Stimulated activated naive CD8-positive, alpha-beta T cell treated with anti-CD3 and anti-CD28 coated beads, Interleukin-15, Interleukin-2, amounts not matched to agents 100 ng/mL and 50 ng/mL, for 24 hours (primary cell): ENCODE measurements at regions not wholly inside any gene's neighbourhood (a gene's known extent, or its start where the extent isn't known, plus 50 kb on each side); places are given as distances from the start of the nearest gene placed in this dataset.

Experiments used
- H3K27ac Mint-ChIP-seq: one replicate; pipeline ENCODE4 v1.8.0; 2021; ENCODE audit warnings: mild to moderate bottlenecking, mixed read lengths
- H3K27me3 Mint-ChIP-seq: one replicate; pipeline ENCODE4 v1.8.0; 2021; ENCODE audit warnings: mixed read lengths
- H3K36me3 Mint-ChIP-seq: one replicate; pipeline ENCODE4 v1.8.0; 2021; ENCODE audit warnings: low read depth, mixed read lengths
- H3K4me1 Mint-ChIP-seq: one replicate; pipeline ENCODE4 v1.8.0; 2021; ENCODE audit warnings: low read depth, mixed read lengths
- H3K4me3 Mint-ChIP-seq: one replicate; pipeline ENCODE4 v1.8.0; 2021; ENCODE audit warnings: mild to moderate bottlenecking, mixed read lengths
- H3K9me3 Mint-ChIP-seq: one replicate; pipeline ENCODE4 v1.8.0; 2021; ENCODE audit warnings: mixed read lengths

DNA sequence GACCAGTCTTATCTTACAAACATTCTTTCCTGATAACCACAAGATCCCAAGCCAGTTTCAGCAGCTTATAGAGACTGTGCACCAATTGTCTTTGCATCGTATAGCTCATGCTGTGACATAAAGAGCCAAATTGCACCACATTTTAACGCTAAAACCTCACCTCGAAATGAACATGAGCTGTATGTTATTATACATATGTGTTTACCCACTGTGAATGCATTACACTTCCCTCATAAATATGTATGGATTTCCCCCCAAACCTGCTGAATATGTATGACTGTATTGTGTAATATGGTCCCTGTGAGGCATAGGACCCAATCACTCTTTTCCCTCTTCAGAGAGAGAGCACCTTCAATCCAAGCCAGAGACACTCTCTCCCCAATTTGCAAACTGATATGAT, 692.4 kb downstream of the NLGN4X start:
- no peak overlapping the region for H3K4me3 Mint-ChIP-seq

DNA sequence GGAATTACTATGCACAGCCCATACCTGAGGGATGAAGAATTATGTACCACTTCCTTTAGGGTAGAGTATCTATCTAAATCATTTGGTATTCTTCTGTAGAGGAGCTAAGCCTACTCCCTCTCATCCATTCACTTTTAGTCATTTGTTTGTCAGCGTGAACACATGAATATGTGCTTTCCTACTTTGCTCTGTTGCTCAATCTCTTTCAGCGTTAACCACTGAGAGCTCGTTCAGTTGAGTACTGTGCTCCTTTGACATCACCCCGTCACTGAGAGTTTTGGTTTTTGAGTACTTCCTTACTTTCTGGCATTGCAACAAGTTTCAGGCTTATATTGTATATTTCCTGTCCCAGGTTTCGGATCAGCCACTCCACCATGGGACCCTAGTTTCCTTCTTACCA, 700.6 kb downstream of the NLGN4X start:
- Mint-ChIP-seq H3K27ac (no peak overlapping the region), H3K27me3 (no peaks in the 10 kb centered on the region), H3K9me3 (peaks cover 12% of the 10 kb centered on the region), H3K4me1 (no peaks in the 10 kb centered on the region), H3K36me3 (no peaks in the 10 kb centered on the region), H3K4me3 (no peak overlapping the region)

More for the DNA sequence above, 692.4 kb downstream of the NLGN4X start:
- H3K27me3 Mint-ChIP-seq = no peaks in the 10 kb centered on the region
- H3K36me3 Mint-ChIP-seq = no peaks in the 10 kb centered on the region
- H3K4me1 Mint-ChIP-seq = no peaks in the 10 kb centered on the region
- H3K9me3 Mint-ChIP-seq = no peaks in the 10 kb centered on the region
- H3K27ac Mint-ChIP-seq = no peak overlapping the region

DNA sequence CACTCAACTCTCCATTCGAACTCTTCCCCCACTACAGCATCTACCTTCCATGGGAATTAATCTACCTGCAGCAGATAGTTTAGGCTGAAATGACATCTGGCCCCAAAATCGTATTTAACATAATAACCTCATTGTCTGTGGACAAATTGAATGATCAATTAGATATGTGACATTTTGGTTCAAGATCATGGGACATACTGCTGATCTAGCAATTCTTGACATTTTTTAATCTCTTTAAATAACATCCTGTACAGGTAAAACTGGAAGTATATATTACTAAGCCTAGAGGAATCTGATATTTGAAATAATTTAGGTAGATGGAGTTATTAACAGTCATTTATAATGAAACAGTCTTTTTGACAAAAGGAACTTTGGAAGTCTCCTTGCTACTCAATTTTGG, 702.5 kb downstream of the NLGN4X start:
- Mint-ChIP-seq H3K4me3 (no peak overlapping the region), H3K36me3 (no peaks in the 10 kb centered on the region), H3K27me3 (no peaks in the 10 kb centered on the region), H3K9me3 (peaks cover 12% of the 10 kb centered on the region), H3K4me1 (no peaks in the 10 kb centered on the region), H3K27ac (no peak overlapping the region)

DNA sequence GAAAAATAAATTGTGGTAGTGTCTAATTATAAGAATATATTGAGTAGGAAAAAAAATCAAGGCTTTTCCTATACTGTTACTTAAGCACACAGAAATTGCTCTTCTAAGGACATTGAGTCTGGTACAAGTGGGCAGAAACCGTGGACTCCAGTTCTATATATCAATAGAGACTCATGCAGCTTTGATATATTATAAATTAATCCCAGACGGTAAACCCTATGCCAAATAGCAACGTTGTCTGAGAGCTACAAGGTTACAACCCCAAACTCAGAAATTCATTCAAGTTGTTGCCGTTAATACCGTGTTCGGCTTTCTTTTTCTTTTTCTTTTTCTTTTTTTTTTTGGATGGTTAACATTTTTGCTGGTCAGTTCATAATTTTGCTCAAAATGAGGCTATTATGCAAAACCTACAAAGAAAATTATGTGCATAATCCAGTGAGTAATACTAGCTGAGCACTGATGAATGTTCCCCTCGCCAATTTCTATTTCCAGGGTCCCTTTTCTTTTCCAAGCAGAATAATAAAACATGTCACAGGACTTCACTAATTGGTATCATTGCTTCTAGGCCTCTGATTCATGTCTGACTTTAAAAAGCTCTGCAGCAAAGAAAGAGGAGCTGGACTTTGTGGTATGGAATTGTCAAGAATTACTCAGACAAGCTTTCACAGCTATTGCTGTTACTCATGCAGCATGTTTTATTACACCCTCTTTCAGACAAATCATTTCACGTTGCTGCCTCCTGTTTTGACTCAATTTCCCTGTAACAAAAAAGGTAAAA, 737.7 kb downstream of the NLGN4X start:
- H3K36me3 Mint-ChIP-seq = no peaks in the 10 kb centered on the region
- H3K9me3 Mint-ChIP-seq = peaks cover 5% of the 10 kb centered on the region
- H3K27me3 Mint-ChIP-seq = no peaks in the 10 kb centered on the region
- H3K27ac Mint-ChIP-seq = no peak overlapping the region
- no peaks in the 10 kb centered on the region for H3K4me1 Mint-ChIP-seq
- no peak overlapping the region for H3K4me3 Mint-ChIP-seq

DNA sequence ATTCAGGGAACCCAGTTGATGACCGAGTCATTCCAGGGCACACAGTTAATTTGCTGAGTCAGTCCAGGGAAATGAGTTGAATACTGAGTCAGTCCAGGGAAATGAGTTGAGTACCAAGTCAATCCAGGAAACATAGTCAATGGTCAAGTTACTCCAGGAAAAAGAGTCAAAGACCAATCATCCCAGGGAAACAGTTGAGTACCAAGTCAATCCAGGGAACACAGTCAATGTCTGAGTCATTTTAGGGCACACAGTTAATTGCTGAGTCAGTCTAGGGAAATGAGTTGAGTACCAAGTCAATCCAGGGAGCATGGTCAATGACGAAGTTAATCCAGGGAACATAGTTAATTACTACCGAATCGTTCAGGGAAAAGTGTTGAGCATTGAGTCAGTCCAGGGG, 754.4 kb downstream of the NLGN4X start:
- Mint-ChIP-seq H3K27ac (no peak overlapping the region), H3K4me1 (no peaks in the 10 kb centered on the region)

DNA sequence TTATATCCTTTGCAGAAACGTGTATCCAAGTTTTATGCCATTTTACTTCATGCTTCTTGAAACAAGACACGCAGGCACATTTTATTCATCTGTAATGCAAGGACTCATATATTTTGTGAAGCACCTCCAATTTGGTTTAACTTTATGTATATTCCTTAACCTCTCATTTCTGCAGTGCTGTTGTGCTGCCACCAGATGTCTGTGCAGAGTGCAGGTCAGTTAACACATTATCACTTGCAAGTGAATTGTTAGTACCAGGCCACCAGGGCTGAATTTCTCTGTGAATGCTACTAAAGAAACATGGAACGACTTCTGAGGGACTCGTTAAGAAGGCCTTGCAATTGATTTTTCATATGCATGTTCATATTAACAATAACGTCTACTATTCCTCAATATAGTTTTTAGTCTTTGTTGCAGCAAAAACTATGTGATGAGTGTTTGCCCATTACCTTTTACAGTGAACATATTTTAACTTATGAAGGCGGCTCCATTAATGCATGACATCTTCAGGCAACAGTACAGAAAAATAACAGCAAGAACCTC, 770.3 kb downstream of the NLGN4X start:
- H3K27ac Mint-ChIP-seq = no peak overlapping the region
- H3K36me3 Mint-ChIP-seq = no peaks in the 10 kb centered on the region
- H3K9me3 Mint-ChIP-seq = no peaks in the 10 kb centered on the region
- H3K27me3 Mint-ChIP-seq = no peaks in the 10 kb centered on the region
- H3K4me3 Mint-ChIP-seq = no peak overlapping the region
- H3K4me1 Mint-ChIP-seq = no peaks in the 10 kb centered on the region

More for the DNA sequence above, 754.4 kb downstream of the NLGN4X start:
- Mint-ChIP-seq H3K36me3 (no peaks in the 10 kb centered on the region), H3K27me3 (no peaks in the 10 kb centered on the region), H3K9me3 (no peaks in the 10 kb centered on the region), H3K4me3 (no peak overlapping the region)

DNA sequence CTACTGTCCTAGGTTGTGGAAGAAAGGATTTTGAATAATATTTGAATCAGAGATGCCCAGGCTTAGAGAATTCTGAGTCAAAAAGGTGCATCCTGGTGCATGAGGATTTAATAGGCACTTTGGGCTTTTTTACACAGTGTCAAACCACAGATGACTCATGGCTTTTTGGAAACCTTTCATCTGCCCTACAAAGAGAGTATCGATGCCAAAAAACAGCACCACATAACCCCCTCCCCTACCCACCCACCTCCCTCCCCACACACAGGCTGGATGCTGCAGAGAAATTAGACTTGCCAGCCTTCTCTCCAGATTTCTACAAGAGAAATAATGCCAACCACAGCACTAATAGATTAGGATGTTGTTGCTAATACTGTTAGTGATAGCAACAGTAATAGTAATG, 779.3 kb downstream of the NLGN4X start:
- Mint-ChIP-seq H3K9me3 (no peaks in the 10 kb centered on the region), H3K36me3 (no peaks in the 10 kb centered on the region), H3K27me3 (no peaks in the 10 kb centered on the region), H3K4me1 (no peaks in the 10 kb centered on the region), H3K27ac (no peak overlapping the region), H3K4me3 (no peak overlapping the region)

DNA sequence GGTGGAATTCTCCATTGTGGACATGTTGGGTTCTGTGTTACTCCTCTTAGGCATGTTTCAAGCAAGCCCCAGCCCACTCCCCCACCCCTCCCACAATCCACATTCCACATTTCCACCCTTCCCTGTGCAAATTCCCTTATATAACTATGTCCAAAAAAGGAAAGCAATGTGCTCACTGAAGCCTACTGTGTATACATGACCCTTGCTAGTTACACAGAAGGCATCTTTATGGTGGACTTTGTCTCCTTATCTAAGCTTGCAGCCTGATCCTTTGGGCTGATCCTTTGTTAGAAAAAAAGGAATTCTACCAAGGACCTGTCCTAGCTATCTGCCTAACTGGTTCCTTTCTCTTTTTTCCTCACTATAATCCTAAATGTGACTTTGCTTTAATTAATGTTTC, 796.8 kb downstream of the NLGN4X start:
- no peaks in the 10 kb centered on the region for H3K27me3 Mint-ChIP-seq
- no peaks in the 10 kb centered on the region for H3K4me1 Mint-ChIP-seq
- no peaks in the 10 kb centered on the region for H3K36me3 Mint-ChIP-seq
- no peaks in the 10 kb centered on the region for H3K9me3 Mint-ChIP-seq
- no peak overlapping the region for H3K4me3 Mint-ChIP-seq
- H3K27ac Mint-ChIP-seq = no peak overlapping the region

DNA sequence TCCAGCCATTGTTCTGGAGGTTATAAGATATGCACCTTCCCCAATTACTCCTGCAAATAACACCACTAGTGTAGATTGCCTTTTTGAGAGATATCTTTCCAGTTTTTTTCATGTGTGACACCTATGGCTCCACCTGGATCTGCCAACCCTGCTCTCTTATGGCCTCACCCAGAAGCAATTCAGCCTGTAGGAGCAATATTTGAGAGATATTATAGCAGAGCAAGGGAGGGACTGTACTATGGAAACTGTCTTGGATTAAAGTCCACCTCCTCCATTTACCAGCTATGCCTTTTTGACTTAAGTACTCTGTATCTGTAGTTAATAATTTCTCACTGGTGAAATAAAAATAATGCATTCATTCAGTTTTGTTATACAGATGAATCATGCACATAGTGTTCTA, 803.5 kb downstream of the NLGN4X start:
- H3K9me3 Mint-ChIP-seq = peaks cover 5% of the 10 kb centered on the region
- no peak overlapping the region for H3K4me3 Mint-ChIP-seq
- H3K36me3 Mint-ChIP-seq = no peaks in the 10 kb centered on the region
- H3K27me3 Mint-ChIP-seq = no peaks in the 10 kb centered on the region
- no peak overlapping the region for H3K27ac Mint-ChIP-seq
- no peaks in the 10 kb centered on the region for H3K4me1 Mint-ChIP-seq

DNA sequence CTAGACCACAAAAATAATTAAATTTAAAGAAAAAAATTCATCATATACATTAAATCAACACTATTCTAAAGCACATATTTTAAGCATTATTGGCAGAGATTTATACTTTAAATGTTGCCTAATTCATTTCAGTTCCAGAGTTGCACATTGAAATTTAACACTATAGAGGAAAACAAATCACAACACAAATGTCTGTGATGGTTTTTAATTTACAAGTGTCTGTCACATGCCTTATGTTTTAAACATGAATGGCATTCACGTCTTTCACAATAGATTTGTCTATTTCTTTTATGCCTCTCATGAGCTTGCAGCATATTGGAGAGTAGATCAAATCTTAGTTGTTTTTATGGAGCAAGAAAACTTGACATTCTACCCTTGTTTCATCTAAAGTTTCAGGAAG, 811.3 kb downstream of the NLGN4X start:
- Mint-ChIP-seq H3K9me3 (peaks cover 2% of the 10 kb centered on the region), H3K4me1 (no peaks in the 10 kb centered on the region), H3K27me3 (no peaks in the 10 kb centered on the region), H3K36me3 (no peaks in the 10 kb centered on the region), H3K4me3 (no peak overlapping the region), H3K27ac (no peak overlapping the region)

DNA sequence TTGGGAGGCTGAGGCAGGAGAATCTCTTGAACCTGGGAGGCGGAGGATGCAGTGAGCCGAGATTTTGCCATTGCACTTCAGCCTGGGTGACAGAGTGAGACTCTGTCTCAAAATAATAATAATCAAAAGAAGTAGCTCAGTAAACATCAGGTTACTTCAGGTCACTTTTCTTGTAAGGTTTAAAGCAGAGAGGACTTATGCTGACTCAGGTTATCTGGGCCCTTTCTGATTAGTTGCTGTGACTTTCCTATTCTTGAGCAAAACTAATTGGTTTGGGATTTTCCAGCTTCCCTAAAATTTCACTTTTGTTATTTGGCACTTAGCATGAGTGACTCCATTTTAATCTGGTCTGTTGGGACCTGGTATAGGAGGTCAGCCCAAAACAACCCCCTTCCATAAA, 812.9 kb downstream of the NLGN4X start:
- Mint-ChIP-seq H3K27ac (no peak overlapping the region), H3K4me1 (no peaks in the 10 kb centered on the region), H3K27me3 (no peaks in the 10 kb centered on the region), H3K36me3 (no peaks in the 10 kb centered on the region), H3K4me3 (no peak overlapping the region), H3K9me3 (peaks cover 3% of the 10 kb centered on the region)

DNA sequence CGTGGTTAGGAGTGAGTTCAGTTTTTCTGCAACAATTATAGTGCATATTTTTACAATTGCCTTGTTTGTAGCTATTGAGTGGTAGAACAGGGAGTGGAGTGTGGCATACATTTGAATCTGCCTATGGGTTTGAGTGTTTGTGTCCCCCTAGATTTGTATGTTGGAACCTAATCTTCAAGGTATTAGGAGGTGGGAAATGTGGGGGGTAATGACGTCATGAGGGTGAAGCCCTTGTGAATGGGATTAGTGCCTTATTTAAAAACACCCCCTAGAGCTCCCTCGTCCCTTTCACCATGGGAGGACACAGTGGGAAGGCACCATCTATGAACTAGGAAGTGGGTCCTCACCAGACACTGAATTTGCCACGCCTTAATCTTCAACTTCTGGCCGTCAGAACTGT, 819.6 kb downstream of the NLGN4X start:
- Mint-ChIP-seq H3K4me1 (no peaks in the 10 kb centered on the region), H3K4me3 (no peak overlapping the region), H3K36me3 (no peaks in the 10 kb centered on the region)

DNA sequence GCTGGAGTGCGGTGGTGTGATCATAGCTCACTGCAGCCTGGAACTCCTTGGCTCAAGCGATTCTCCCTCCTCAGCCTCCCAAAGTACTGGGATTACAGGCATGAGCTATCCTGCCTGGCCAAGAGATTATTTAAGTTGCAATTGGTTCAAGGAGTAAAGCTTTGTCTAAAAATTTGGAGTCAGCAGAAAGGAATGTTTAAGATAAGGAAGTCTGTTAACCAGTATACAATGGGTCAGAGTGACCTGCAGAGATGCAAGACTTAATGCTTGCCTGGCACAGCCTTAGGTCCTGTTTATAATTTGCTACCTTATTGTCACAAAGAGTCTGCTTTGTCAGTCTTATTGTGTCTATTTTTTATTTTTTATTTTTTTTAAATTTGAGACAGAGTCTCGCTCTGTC, 826.2 kb downstream of the NLGN4X start:
- Mint-ChIP-seq H3K4me1 (no peaks in the 10 kb centered on the region), H3K9me3 (no peaks in the 10 kb centered on the region), H3K27ac (no peak overlapping the region), H3K4me3 (no peak overlapping the region), H3K27me3 (no peaks in the 10 kb centered on the region), H3K36me3 (no peaks in the 10 kb centered on the region)

More for the DNA sequence above, 819.6 kb downstream of the NLGN4X start:
- Mint-ChIP-seq H3K9me3 (peaks cover 7% of the 10 kb centered on the region), H3K27me3 (no peaks in the 10 kb centered on the region), H3K27ac (no peak overlapping the region)

DNA sequence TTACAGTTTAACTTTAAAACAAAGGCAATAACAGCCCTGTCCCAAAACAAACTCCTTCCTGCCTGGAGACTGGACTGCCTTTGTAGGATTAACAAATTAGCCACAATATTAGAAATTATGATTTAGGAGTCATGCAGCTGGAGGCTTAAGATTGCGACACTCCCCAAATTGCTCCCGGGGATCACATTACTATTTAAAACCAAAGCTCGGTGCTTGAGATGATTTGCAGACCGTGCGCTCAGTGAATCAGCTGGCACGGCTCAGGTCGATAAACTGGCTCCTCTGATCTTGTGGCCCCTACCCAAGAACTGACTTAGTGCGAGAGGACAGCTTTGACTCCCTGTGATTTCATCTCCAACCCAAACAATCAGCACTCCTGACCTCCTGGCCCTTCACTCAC, 829.3 kb downstream of the NLGN4X start:
- no peaks in the 10 kb centered on the region for H3K27me3 Mint-ChIP-seq
- no peaks in the 10 kb centered on the region for H3K36me3 Mint-ChIP-seq
- no peaks in the 10 kb centered on the region for H3K9me3 Mint-ChIP-seq
- no peaks in the 10 kb centered on the region for H3K4me1 Mint-ChIP-seq
- no peak overlapping the region for H3K27ac Mint-ChIP-seq
- no peak overlapping the region for H3K4me3 Mint-ChIP-seq

DNA sequence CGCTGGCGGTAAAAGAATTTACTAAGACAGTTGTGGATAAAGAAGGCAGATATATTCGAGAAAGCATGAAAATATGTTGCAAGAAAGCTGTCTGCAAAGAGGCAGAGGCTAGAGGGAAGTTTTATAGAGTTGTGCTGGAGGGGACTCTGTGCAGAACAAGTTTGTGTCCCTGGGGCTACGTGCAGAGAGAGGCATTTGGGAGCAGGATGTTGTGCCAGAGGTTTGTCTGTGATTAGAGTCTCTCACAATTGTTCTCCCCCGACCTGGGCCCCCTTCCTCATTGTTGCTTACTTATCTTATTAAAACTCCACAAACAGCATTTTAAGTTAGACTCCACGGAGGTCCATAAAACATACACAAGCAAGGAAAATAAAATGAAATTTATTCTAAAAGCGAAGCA, 831.3 kb downstream of the NLGN4X start:
- H3K4me1 Mint-ChIP-seq = no peaks in the 10 kb centered on the region
- H3K27ac Mint-ChIP-seq = no peak overlapping the region
- H3K4me3 Mint-ChIP-seq = no peak overlapping the region
- no peaks in the 10 kb centered on the region for H3K27me3 Mint-ChIP-seq
- H3K36me3 Mint-ChIP-seq = no peaks in the 10 kb centered on the region
- no peaks in the 10 kb centered on the region for H3K9me3 Mint-ChIP-seq

DNA sequence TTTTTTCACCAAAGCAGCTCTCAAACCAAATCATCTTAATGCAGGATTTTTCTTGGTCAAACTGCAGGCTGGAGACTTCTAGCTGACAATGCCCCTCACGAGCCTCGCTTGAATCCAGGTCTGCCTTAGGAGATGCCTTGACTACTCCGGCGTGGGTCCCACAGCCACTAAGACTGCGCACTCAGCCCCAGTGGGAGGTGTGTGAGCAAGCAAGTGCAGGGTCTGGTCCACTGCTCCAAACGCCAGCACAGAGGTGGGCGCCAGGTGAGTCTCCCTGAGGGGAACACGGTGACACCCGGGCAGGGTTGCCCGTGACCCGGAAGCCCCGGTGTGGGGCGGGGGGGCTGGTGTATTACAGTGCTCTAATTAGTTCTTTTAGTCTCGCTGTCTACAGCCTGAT, 838.3 kb downstream of the NLGN4X start:
- H3K36me3 Mint-ChIP-seq = no peaks in the 10 kb centered on the region
- no peaks in the 10 kb centered on the region for H3K4me1 Mint-ChIP-seq
- no peak overlapping the region for H3K4me3 Mint-ChIP-seq
- no peaks in the 10 kb centered on the region for H3K9me3 Mint-ChIP-seq
- H3K27ac Mint-ChIP-seq = no peak overlapping the region
- H3K27me3 Mint-ChIP-seq = no peaks in the 10 kb centered on the region
